GM10266 (cell line): ENCODE measurements at regions not wholly inside any gene's neighbourhood (a gene's known extent, or its start where the extent isn't known, plus 50 kb on each side); places are given as distances from the start of the nearest gene placed in this dataset.

ENCODE experiments used
- DNase-seq: peaks from one replicate; pipeline ENCODE4 v3.0.0; 2012; ENCODE audit errors: extremely low spot score
- TF ChIP-seq, protein P1 (sequence below): IDR thresholded peaks from 2 replicates; pipeline ENCODE4 v1.5.1; 2012; ENCODE audit warnings: mild to moderate bottlenecking, low read depth; ENCODE audit not compliant: control insufficient read depth, insufficient read depth; ENCODE audit errors: missing control alignments

DNA sequence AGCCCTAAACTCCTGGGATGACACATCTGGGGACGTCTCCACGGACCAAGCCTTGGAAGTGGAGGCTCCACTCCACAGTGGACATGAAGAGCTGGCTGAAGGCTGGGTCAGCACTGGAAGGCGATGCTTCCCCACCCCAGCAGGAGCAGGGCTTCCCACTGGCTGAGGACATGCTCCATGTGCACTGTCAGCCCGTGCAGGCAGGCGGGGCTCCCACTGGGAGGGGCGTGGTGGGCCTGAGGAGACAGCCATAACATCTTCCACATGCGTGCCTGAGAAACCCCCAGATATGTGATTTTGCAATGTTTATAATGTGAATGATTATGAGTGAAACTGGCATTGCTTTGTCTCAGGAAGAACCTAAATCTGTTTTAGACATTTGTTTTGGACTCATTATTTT lies 231.3 kb downstream of the KLF13 start:
- no peak for DNase-seq
- TF ChIP-seq, protein P1, sequence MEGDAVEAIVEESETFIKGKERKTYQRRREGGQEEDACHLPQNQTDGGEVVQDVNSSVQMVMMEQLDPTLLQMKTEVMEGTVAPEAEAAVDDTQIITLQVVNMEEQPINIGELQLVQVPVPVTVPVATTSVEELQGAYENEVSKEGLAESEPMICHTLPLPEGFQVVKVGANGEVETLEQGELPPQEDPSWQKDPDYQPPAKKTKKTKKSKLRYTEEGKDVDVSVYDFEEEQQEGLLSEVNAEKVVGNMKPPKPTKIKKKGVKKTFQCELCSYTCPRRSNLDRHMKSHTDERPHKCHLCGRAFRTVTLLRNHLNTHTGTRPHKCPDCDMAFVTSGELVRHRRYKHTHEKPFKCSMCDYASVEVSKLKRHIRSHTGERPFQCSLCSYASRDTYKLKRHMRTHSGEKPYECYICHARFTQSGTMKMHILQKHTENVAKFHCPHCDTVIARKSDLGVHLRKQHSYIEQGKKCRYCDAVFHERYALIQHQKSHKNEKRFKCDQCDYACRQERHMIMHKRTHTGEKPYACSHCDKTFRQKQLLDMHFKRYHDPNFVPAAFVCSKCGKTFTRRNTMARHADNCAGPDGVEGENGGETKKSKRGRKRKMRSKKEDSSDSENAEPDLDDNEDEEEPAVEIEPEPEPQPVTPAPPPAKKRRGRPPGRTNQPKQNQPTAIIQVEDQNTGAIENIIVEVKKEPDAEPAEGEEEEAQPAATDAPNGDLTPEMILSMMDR = no peak

DNA sequence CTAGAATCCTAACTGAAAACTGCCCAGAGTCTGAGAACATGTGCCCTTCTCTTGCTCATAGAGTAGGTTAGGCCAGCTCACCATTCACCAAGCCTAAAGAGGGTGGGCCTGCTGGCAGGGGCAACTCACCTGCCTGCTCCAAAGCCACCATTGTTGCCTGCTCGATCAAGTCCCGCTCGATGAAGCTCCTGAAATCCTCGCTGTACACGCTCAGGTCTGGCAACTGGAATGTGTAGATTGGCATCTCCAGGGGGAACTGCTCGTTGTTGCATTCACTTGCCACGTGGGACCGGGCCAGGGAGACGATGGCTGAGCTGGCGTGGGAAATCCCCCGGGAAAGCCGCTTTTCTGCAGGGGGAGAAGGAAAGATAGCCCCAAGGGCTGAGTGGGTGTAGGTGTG lies 232.2 kb downstream of the KLF13 start:
- no peak for DNase-seq
- TF ChIP-seq, protein P1 = no peak

DNA sequence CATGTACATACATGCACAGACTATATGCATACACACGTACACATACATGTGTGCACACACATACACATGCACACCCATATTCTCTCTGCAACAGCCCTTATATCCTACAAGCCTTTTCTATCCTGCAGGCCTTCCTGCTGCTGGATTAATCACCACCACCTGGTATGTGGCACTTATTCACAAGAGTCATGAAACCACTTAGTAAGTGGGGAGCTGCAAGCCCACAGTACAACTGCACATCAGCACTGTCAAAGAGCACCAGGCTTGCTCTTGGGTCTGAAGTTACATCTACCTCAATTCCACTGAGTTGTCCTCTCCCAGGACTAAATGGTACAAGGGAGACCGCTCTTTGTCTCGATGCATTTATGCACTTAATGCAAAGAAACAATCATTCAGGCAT lies 233.2 kb downstream of the KLF13 start:
- DNase-seq = no peak
- TF ChIP-seq, protein P1 = no peak

DNA sequence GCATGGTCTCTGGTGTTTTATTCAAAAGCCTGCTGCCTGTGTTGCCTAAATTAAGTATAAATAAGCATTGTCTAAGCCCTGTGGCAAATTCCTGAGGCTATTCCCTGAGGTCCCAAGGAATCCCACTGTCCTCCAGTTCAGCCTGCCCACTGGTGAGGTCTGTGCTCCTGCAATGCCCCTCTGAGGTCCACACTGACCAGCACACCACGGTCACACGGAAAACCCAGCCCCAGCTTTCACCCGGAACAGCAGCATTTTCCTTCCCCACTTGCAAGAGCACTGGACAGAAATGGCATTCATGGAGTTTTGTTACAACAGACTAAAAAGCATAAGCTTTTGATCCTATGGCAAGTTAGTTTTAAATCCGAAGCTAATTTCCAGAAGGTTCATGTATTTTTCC lies 234.0 kb downstream of the KLF13 start:
- TF ChIP-seq, protein P1 = no peak
- DNase-seq = no peak

DNA sequence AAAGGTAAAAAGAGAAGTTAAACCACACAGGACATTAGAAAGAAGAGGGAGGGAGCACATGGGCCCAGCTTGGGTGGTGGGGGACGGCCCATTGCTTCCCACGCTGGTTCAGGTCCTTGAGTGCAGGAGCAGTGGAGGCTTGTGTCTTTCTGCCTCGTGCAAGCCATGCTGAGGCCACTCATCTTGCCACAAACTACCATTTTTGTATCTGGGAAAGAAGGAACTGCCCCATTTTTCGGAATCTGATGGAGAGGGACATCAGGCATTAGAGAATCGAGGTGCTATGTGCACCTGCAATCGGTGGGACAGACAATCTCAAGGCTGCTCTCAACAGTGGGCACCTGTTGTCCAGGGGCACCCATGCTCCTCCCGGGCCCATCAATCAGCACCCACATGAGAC lies 234.5 kb downstream of the KLF13 start:
- DNase-seq = no peak
- TF ChIP-seq, protein P1 = no peak

DNA sequence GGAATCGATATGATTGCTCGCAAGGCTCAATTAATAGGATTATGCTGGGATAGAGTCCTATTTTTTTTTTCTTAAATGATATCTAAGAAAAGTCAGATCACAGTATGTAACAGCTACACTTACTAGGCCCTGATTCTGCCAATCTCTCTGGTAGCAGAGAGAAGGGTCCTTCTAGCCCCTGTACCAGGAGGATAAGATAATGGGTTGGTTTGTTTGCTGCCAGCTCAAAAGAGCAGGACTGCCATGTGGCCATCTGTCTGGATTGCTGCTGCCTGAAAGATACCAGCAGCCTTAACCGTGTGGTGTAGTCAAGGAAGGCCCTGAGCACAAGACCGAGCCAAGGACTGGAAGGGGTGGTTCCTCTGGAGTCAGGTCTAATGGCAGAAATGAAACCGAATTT lies 236.4 kb downstream of the KLF13 start:
- no peak for DNase-seq
- TF ChIP-seq, protein P1 = no peak

GRCh38 chr15:31563421-31563820 lies 236.8 kb downstream of the KLF13 start:
- TF ChIP-seq, protein P1 = no peak
- no peak for DNase-seq
